22Rv1 (cell line): ENCODE measurements at regions not wholly inside any gene's neighbourhood (a gene's known extent, or its start where the extent isn't known, plus 50 kb on each side); places are given as distances from the start of the nearest gene placed in this dataset.

Source experiments
- H3K27ac ChIP-seq: fragments of 450-650 bp; 2 replicates; pipeline ENCODE4 v1.5.1; 2017
- CTCF ChIP-seq: fragments of 450-650 bp; IDR thresholded peaks from 2 replicates; pipeline ENCODE4 v1.5.1; 2017; ENCODE audit warnings: mild to moderate bottlenecking
- ZFX ChIP-seq: fragments of 450-650 bp; IDR thresholded peaks from 2 replicates; pipeline ENCODE4 v1.6.1; 2017; ENCODE audit warnings: antibody characterized with exemption, borderline replicate concordance

- no peak overlapping the region for H3K27ac ChIP-seq
- no peak for TF ChIP-seq ZFX
- TF ChIP-seq CTCF = no peak
Measured at GRCh38 chr1:29632806-29633615, 396.7 kb downstream of the PTPRU start.

GRCh38 chr1:29631836-29632805 is 395.8 kb downstream of the PTPRU start:
- TF ChIP-seq CTCF (no peak), ZFX (no peak)

GRCh38 chr1:29631361-29631760 is 395.0 kb downstream of the PTPRU start:
- TF ChIP-seq CTCF (no peak), ZFX (no peak)
- no peak overlapping the region for H3K27ac ChIP-seq

More at GRCh38 chr1:29631836-29632805, 395.8 kb downstream of the PTPRU start:
- H3K27ac ChIP-seq = no peak overlapping the region

- H3K27ac ChIP-seq = no peak overlapping the region
- TF ChIP-seq CTCF = no peak
- no peak for TF ChIP-seq ZFX
Measured at GRCh38 chr1:29630756-29631155, 394.4 kb downstream of the PTPRU start.

GRCh38 chr1:29629814-29630516 is 393.6 kb downstream of the PTPRU start:
- H3K27ac ChIP-seq = no peak overlapping the region
- TF ChIP-seq ZFX (no peak), CTCF (no peak)

- H3K27ac ChIP-seq = no peak overlapping the region
- TF ChIP-seq CTCF (no peak), ZFX (no peak)
Measured at GRCh38 chr1:29629401-29629800, 393.1 kb downstream of the PTPRU start.
